ENCODE measurements at regions not wholly inside any gene's neighbourhood (a gene's known extent, or its start where the extent isn't known, plus 50 kb on each side); places are given as distances from the start of the nearest gene placed in this dataset.

DNA sequence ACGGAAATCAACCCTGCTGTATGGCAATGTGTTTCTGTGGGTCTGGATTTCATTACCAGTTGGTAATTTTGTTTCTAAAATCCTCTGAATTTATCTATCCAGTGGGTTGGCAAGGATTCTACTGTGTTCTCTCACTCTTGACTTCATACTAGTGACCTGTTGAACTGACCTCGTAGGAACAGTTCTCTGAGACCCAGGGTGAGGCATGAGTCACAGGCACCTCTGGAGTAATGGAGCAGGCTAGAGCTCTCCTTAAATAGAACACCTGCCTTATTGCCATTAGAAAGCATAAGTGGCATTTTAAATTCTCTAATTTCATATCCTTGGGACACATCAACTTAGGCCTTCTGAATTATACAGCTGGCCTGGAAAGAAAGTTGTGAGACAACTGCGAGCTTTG lies 258.3 kb upstream of the NAV3 start:
- no peak for DNase-seq (ENCODE audit: low read depth in 2 of 2)

DNA sequence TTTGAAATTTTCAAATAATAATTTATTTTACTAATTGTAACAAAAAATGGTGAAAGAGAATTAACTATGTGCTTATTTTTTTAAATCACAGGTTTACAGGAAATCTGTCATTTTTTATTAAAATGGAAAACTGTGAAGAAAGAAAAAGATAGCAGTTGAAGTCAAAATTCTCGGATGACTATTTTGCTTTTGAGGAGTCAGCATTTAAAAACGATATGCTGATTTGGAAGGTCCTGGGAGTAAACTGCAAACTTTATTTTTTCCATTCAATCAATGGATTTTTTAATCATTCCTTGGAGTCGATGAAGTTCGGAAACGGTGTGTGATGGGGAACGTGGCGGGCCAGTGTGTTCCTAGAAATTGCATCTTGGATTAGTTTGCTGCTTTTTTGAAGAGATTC lies 258.9 kb upstream of the NAV3 start:
- DNase-seq (ENCODE audit: low read depth in 2 of 2): no peak

DNA sequence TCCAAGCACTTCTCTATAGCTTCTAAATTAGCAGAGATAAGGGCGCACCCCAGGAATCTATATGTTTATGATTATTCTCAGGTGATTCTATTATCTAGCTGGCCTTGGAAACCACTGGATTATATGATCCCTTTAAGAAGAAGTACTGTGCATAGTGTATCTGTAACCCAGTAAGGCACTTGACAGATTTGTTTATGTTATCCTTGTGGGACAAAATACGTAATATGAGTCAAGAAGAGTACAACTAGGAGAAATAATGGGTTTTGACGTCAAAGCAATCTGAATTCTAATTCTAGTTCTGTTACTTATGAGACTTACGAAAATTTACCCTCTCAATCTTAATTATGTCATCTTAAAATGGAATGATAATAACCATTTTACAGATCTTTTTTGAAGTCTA lies 259.6 kb upstream of the NAV3 start:
- DNase-seq (ENCODE audit: low read depth in 2 of 2): no peak

DNA sequence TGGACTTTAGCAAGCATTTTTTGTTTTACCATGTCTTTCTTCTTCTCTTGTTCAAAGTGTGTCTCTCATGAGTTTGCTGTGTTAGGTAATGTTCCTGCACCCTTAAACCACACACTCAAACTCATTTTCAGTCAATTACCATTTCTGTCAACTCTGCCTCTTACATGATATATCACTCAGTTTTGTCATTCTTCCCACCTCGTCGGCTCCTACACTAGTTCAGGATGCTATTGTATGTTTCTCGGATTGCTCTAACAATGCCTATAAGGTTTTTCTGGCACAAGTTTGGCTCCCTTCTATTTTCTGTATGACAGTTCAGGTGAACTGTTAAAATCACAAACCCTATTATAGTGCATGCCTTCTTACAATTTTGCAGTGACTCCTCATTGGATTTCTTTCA lies 260.8 kb upstream of the NAV3 start:
- DNase-seq (ENCODE audit: low read depth in 2 of 2): no peak

DNA sequence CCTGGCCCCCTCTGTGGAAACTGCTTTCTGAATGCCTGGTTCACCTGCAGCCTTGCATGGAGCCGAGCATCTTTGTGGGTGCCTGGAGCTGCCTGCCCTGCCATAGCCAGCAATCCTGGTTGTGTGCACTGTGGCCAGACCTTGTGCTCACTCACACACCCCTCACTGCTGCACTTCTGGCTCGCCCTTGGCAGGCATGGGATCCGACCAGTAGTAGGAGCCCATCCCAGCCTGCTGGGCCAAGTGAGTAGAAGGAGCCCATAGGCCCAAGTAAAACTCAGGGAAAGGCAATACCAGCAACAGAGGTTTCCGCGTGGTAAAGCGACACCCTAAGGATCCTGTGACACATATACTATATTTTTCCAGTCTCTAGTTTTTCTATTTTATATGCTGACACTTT lies 270.0 kb upstream of the NAV3 start:
- no peak for DNase-seq (ENCODE audit: low read depth in 2 of 2)

DNA sequence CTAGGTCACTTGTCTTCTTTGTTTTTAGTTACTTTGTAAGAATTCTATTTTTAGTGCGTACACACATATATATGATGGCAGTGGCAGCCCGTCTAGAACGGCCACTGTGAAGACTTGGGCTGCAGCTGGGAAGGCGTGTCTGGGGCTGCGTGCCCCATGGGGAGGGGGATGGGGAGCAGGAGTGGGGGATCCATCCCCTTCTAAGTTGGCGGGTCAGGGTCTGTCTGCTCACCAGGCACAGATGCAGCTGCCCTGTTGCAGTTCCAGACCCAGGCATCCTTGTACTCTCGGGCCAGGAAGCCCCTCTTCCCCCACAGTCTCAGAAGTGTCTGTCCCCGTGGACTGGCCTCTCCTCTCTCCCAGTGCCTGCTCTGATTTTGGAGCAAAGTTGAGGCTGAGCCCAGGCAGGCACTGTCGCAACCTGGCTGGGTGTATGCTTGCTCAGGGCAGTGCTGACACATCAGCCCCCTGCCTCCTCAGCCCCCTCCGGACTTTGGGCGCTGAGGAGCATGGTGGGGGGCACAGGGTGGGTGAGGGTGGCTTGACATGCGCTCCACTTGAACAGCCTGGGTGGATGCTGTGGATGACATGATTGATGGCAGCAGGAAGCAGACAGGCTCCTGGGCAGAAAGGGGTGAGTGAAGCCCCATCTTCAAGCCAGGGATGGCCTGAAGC lies 271.2 kb upstream of the NAV3 start:
- DNase-seq (ENCODE audit: low read depth in 2 of 2): no peak

DNA sequence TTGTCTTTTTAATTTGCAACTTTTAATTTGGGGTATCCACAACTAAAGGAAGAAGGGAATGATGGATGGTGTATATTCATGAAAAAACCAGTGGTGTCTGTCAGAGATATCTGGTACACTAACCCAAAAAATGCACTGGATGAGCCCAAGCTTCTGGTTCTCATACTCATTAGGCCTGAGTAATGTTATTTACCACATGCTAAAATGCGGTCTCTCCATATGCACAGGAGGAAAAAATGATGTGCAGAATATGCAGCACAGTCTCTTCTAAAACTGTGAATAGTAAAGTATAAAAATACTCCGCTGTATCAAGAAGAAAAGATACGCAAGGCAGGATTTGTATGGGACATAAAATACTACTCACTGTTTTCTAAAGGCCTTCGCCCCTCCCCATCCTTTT lies 275.6 kb upstream of the NAV3 start:
- no peak for DNase-seq (ENCODE audit: low read depth in 2 of 2)

DNA sequence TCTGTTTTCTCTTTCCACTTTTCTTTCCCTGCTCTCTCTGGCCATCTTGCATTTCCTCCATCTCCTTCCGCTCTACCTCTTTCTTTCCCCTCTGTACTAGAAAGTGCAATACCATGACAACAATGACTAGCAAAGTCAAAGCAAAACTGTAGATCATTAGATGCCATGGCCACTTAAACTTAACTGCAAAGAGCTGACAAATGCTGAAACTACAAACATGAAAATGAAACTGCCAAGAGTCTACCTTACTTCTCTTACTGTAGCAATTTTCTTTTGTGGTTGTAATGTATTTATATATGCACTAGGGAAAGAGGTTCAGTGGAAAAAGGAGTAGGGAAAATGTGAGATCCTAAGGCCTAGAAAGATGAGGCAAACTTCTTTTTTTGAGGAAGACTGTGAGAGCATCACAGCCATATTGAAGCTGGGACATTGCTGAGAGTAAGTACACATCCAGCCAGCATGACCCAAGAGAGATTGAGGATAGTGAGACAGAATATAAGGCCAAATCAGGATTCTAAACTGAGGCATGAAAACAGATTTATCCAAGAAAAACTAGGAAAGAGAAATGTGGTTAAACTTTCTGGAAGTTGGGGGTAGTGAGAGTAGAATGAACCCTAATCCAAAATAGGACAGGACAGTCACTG lies 276.6 kb upstream of the NAV3 start:
- no peak for DNase-seq (ENCODE audit: low read depth in 2 of 2)

DNA sequence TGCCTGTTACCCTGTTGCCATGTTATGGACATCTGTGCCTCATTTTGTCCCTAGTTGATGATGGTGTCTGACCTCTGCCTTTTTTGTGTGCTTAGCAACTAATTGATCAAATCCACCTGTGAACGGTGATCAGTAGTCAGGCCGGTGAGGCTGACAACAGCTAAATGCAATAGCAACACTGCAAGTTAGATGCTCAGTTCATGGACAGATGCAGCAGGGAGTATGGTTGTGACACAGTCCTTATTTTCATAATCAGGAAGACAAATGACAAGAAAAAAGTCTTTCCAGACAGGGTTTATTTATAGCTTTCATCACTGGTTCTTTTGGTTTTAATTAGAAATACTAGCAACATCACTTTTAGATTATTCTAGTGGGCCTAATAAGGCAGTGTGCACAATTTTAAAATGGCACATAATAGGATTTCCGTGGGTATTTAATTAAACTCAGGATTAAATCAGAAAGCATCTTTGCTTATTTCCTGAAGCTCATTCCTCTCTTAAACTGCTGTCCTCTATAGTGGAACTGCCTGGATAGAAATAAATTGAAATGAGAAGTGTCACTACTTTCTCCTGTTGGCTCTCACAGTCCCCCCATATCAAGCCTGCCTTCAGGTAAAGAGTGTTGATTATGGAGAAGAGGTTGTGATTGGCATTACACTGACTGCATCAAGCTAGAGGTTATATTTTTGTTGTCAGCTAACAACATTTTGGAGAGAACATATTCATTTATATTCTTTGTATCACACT lies 281.1 kb upstream of the NAV3 start:
- DNase-seq (ENCODE audit: low read depth in 2 of 2): no peak

DNA sequence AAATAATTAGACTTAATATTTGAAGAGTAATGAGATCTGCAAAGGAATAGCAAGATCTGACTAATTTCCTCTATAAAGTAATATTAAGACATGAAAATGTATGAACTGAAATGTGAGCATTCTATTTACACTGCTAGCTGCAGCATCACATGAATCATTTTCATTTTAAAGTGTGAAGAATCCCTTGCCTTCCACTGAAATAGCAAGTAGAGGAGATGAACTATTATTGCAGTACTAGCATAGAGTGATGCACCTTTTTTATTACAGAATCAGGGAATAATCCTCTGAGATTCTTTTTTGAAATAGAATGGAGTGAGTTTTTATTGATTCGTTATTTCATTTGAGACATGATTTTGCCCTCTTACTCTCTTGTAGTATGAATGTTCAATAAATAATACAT lies 281.9 kb upstream of the NAV3 start:
- DNase-seq (ENCODE audit: low read depth in 2 of 2): no peak

DNA sequence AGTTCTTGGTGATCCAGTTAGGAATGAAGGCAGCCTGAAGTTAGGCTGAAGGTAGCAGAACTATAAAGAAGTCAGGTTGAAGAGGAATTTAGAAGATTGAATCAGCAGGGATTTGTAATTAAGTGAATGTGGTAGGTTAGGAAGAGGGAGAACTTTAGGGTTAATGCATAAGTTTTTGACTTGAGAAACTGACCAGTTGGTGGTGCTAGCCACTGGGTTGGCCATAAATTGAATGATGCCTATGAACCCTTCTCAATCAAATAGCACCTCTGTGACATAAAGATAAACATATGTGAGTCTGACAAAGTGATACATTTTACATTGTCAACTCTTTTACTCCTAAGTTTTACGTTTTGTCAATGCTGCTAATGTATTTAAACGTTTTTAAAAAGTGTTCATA lies 290.6 kb upstream of the NAV3 start:
- DNase-seq (ENCODE audit: low read depth in 2 of 2): no peak

DNA sequence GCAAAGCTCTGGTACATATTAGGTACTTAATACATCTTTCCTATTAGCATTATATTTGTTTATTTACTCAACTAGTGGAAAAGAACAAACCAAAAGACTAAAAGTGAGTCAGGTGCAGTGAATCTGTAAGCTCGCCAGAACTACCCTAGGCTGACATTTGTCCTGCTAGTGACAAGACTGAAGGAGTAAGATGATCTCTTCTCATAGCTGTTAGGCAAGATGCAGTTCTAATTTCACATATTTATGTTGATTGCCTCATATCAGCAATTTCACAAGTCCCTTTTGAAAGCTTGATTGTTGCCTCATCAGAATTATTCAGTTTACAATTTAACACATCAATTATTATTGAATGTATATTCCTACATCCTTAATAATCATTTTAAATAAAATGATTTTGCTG lies 293.0 kb upstream of the NAV3 start:
- no peak for DNase-seq (ENCODE audit: low read depth in 2 of 2)

DNA sequence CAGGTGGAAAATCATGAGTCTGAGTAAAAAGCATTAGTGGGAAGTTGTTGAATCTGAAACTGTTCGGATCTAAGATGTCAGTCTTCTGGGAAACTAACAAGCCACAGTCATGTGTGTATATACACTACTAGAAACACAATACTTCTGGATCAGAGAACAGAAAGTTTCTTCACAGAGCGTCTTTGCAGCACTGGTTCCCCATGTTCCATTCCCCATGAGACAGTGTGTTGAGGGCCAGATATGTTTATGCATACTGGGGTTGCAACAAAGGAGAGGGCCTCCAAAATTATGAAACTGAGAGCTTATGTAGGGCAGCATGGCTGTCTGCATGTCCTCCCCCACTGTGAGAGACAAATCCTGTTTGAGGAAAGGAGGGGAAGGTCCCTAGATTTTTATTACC lies 295.0 kb upstream of the NAV3 start:
- no peak for DNase-seq (ENCODE audit: low read depth in 2 of 2)

DNA sequence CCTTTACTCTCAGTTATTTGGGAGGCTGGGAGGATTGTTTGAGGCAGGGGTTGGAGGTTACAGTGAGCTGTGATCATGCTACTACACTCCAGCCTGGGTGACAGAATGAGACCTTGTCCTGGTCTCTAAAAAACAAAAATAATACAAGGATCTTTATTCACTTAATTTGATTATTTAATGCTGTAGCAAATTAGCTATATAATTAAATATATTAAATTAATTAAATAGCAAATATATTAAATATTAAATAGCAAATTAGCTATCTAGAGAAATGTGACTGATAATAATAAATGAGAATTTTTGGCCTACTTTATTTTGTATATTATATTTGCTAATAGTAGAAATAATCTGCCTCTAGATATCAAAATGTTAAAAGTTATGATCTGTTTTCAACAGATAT lies 298.8 kb upstream of the NAV3 start:
- no peak for DNase-seq (ENCODE audit: low read depth in 2 of 2)

DNA sequence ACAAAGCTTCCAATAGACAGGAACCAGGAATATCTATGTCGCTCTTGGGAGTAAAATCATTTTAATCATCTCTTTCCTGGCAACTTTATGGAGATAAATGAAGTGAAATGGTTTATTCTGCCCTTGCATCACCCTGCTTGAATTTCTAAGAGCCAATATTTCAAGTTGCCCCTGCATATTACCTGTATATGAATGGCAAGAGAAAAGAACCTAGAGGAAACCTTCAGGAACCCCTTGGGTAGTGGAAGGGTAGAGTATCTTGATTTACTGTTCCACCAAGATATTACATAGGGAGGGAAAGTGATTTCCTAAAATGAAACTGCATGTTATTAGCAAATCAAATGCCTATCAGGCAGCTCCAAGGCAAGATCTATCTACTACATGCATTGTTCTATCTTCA lies 308.4 kb upstream of the NAV3 start:
- no peak for DNase-seq (ENCODE audit: low read depth in 2 of 2)

DNA sequence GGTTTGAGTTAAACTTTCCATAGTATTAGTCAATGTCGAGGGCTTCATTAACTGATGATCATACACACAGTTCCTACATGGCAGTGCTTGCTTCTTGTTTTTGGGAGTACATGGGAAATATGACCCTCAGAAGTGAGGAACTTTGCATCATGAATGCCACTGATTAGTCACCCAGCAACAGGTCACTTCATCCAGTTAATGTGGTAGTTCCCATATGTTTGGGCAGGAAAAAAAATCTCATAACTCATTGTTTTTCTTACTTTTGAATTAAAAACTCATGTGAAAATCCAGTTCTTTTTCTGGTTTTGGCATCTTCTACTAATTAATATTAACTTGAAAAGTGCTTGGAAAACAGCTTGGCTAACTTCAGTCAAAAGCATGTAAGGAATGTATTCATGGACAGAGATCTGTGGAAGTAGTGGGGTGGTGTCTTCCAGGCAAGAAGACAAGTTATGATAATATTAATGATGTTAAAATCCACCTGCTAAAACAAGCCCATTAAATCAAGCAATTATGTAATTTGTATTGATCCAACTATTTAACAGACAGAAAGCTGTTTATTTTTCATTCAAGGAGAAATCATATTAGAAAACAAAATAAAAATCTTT lies 309.1 kb upstream of the NAV3 start:
- DNase-seq (ENCODE audit: low read depth in 2 of 2): no peak

DNA sequence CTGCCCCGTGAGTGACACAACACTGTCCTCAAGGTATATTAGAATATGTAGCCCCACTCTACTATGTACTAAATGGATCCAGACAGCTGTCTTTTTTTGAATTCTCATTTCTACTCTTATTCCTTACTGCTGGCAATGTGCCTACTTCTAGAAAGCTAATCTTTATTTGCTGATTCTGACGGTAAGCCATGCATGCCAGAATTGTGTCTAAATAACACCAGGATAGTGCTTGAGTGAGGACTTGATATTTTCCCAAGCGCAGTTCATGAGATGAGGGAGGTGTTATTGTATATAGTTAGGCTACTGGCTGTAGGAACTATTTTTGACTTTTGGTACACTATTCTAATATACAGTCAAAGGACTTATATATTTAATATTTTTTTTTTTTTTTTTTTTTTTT lies 316.2 kb upstream of the NAV3 start:
- DNase-seq (ENCODE audit: low read depth in 2 of 2): no peak

DNA sequence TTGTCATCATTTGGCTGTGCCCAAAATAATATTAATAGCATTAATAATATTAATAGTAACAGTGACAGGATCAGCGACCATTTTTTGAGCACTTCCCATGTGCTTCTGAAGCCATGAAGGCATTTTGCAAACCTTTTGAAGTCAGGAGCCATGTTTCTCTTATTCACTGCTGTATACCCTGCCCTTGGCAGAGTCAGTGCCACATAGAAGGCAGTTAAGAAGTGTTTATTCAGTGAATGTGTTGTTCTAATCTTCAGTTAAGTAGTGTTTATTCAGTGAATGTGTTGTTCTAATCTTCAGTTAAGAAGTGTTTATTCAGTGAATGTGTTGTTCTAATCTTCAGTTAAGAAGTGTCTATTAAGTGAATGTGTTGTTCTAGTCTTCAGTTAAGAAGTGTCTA lies 319.7 kb upstream of the NAV3 start:
- DNase-seq (ENCODE audit: low read depth in 2 of 2): no peak

DNA sequence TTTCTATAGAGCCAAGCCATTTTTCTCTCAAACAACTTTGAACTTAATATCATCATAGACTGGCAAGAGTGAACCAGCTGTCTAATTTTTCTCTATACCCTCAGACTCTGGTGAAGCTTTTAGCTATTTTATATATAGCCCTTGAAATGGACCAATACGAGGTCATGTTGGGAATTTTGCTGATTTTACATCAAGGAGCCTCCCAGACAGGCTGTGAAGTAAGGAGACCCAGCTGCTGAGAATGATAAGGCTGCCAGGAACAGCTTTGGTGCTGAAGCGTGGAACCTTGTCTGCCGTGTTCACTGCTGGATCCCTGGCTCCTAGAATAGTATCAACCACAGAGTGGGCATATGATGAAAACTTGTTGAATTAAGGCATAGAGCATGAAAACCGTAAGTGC lies 326.2 kb upstream of the NAV3 start:
- no peak for DNase-seq (ENCODE audit: low read depth in 2 of 2)

DNA sequence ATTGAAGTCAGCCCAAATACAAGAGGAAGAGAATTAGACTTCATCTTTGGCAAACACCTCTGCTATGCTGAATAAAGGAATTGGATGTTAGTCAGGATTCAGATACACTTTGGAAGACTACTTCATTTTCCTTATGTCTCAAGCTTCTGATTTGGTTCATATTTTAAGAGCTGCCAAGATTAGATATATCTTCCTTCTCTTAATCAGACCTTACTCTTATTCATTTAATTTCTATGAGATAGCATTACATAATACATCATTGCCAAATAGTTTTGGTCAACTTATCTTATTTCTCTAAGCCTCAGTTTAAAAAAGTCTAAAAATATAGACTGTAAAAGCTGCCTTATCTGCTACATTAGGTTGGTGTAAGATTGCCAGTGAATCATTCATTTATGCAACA lies 330.6 kb upstream of the NAV3 start:
- DNase-seq (ENCODE audit: low read depth in 2 of 2): no peak

DNA sequence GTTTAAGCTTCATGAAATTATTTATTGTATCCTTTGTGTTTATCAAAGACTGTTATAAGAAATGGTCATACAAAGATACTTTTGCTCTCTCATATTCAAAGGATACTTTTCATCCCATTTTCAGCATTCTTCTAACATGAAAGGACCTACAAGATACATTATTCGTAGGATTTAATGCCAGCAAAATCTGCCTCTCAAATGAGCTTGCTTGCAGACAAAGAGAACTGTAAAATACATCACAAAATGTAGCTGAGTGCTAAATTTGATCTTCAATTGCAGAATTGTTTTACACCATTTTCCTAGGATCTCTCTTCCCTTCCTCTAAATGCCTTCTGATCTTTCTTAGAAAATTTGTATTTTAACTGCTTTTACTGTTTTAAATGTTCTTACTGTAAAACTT lies 333.0 kb upstream of the NAV3 start:
- DNase-seq (ENCODE audit: low read depth in 2 of 2): no peak

DNA sequence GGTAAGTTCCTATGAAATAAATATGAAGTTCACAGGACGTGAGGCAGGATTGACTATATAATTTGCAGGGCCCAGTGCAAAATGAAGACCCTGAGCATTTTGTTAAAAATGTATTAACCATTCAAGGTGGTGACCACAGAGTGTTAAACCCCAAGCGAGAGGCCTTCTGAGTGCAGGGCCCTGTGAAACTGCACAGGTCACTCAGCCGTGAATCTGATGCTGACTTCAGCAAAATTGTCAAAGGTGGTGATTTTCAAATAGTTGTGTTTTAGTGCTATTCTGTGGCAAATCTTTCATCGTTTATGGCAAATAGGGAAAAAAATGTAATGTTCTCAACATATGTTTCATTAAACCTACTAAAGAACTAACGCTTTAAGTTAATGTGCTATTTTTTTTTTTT lies 334.0 kb upstream of the NAV3 start:
- DNase-seq (ENCODE audit: low read depth in 2 of 2): no peak

DNA sequence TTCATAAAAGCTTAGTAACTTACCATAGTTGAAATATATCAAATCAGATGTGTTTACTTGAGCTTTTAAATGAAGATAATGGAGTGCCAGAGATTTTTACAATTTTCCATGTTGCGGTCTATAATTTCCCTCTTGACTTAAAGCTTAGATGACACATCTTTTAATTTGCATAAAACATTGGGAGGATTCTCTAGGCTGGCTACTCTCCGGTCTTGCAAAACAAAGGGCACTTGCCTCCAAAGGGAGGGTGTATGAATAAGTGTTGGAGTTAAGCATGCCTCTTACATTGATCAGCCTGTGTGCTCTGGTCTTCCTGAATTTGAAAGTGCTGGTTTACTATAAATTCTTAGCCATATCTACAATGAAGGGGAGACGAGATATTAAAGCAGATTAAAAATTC lies 336.4 kb upstream of the NAV3 start:
- no peak for DNase-seq (ENCODE audit: low read depth in 2 of 2)

Data from stimulated activated CD8-positive, alpha-beta memory T cell treated with anti-CD3 and anti-CD28 coated beads, Interleukin-15, amount 100 ng/mL, for 48 hours (primary cell).